Stimulated activated CD4-positive, alpha-beta T cell treated with anti-CD3 and anti-CD28 coated beads, TNF-alpha, amount 100 ng/mL, for 1 hour (primary cell): ENCODE measurements at regions not wholly inside any gene's neighbourhood (a gene's known extent, or its start where the extent isn't known, plus 50 kb on each side); places are given as distances from the start of the nearest gene placed in this dataset.

Source experiments
- DNase-seq, 3 donors: peaks; one replicate each; pipeline ENCODE4 v3.0.0-alpha.2; 2020; ENCODE audit warnings: low read depth in 3 of 3, low spot score in 1 of 3

- DNase-seq: no peak
Measured at GRCh38 chr2:9738535-9739496, 104.5 kb upstream of the TAF1B start.

DNA sequence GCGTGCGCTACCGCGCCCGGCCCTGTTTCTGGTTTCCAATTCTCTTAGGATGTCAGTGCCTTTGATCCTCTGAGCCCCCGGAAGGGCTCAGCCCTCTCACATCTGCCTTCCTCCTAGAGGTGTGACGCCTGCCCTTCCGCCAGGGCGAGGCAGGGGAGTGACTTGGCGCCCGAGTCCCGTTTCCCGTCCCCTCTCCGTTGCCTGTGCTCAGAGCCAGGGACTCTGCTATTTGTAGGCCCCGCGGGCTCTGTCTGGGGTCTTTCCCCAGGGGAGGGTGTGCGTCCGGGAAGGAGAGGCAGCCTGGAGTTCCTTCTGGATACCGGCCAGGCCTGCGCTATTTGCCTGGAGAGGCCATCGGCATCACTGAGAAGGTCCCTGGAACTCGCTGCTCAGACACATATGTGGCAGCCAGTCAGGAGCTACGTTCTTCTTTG is 103.7 kb upstream of the TAF1B start:
- DNase-seq: peak in 1 of 3 donors; percentile 31

DNA sequence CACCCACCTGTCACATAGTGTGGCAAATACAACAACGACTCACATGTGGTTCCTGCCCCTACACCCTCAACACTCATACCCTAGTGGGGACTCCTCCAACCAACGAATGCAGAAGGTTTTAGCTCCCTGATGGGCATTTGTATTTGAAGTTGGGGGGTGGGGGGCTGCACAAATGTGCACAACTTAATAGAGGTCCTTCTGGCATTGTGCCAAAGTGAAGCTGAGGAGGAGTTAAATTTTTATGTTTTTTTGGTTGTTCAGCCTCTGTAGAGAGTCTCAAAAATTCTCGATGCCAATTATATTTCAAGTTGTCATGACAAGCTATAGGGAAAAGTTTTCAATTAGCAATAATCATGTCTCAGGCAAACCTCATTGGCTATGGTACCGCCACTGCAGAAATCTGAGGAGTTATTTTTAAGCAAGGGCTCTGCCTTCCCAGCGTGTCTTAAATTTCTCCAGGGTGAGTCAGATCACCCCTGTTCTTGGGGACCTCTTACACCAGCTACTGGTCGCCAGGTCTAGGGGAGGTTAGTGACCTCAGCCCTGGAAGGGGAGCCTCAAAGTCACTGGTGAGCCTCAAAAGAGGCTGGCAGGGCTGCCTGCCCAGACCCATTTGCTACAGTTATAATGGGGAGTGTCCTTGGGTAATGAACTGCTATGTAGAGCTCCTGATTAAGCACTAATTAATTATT is 102.7 kb upstream of the TAF1B start:
- no peak for DNase-seq

DNA sequence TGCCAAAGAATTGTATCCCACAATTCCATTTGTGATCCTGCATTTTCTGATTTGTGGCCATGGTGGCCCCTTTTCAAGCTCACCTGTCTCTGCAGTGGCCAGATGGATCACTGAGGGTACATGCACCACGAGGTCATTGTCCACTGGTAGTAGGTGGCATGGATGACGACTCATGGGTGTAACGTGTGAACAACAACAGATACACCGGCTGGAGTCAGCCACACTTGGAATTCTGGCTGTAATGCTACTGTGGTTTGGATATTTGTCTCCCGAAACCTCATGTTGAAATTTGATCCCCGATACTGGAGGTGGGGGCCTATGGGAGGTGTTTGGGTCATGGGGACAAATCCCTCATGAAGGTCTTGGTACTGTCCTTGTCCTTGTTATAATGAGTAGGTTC is 102.2 kb upstream of the TAF1B start:
- DNase-seq: no peak

DNA sequence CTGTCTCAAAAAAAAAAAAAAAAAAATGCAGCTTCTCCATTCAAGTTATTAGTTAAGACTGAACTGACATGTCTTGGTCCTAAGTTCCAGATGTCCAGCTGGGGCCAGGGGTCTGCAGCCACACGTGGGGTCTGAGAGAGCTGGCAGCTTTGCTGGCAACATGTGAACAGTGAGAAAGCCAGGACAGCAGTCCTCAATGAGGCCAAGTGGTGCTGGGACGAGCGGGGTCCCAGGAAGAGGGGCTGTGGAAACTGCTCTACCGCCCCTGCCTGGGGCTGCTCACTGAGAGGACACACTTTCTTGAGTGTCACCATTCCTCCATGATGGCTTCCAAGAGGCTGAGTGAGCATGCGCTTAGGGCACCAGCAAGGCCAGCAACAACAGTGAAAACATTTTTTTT is 100.7 kb upstream of the TAF1B start:
- DNase-seq: no peak

DNA sequence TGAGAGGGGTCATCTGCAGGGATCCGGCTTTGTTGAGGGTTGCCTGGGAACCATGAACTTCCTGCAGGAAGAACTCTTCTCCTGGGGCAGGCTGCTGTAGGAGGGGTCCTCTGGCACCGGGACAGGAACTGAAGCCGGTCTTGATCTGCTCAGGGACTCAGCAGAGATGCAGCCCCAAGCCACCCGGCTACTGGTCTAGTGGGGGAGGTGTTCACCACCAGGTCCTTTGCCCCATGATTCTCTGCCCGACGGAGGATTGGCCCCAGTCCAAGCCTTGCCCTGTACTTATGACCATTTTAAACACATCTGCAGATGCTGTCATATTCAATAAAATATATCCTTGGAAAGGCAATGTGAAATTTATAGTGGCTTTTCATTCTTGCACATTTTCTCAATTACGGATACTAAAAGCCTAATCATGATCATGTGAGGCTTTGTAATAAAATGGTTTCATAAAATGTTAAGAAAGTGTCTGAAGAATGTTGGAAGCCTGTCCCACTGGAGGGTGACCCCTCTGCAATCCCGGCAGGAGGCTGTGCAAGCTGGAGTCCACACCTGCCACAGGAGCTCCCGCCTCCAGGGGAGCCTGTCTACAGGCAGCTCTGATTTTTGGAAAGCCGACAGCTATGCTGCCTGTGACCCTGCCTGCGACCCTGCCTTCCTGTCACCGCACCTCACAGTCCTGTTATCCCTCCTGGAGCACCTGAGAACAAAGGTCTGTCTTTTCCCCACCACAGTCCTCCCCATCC is 98.8 kb upstream of the TAF1B start:
- no peak for DNase-seq

- no peak for DNase-seq
Measured at GRCh38 chr2:9745153-9745899, 97.9 kb upstream of the TAF1B start.

DNA sequence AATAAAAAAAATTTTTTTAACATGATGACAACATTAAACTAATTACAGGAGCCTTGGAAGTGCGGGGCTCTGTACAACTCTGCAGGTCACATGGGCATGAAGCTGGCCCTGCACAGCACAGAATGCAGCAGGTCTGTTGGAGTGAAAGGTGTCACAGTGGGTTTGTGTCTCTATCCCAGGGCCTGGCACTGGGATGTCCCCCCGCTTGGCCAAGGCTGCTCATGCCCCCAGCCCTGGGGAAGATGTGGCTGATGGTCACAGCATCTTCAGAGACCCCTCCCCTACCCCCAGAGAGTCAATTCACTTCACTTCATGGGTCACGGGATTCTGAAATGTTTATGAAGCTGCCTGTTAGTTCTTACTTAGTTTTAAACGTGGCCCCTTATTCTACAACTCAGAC is 95.9 kb upstream of the TAF1B start:
- no peak for DNase-seq

DNA sequence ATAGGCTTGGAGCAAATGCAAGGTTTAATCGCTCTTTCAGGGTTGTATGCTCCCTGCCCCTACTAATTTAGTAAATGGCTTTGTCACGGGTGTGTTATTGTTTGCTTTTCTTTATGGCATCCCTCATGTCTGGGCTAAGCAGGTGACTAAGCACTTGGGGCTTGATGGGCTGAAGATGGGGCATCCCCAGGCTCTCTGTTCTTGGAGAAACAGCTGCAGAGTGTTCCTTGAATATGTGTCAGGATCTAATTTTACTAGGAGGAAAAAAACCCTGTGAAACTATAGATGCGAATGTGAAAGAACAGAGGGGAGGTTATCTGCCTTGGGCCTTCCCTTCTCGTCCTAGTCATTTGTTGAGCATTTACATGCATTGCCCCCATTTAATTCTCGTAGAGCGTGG is 94.7 kb upstream of the TAF1B start:
- DNase-seq: no peak

DNA sequence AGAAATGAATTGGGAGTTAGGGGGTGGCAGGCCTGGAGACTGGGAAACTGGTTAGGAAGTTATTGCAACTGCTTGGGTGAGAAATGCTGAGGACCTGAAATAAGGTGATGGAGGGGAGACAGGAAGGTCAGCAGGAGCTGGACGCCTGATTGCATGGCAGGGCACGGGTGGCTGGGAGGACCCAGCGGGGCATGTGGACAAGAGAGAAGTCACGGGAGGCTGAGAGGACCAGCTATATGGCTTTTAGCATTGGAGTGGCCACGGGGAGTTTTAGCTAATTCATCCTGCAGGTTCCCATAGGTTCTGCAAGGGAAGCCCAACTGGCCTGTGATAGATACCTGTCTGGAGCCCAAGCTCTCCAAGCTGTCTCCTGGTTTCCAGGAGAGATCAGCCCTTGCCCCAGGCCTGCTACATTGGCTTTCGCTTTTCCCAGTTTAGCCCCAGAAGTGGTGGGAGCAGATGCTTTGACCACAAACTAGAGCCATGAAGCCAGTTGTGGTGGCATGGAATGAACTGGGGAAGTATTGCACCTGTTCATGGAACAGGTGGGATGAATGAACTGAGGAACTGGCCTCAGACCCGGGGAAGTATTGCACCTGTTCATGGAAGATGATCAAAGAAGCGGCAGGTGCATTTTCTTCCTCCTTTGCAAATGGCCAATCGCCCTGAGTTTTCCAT is 93.6 kb upstream of the TAF1B start:
- DNase-seq: no peak

GRCh38 chr2:9750224-9751215 is 92.8 kb upstream of the TAF1B start:
- DNase-seq: no peak

GRCh38 chr2:9751831-9752230 is 91.4 kb upstream of the TAF1B start:
- no peak for DNase-seq

DNA sequence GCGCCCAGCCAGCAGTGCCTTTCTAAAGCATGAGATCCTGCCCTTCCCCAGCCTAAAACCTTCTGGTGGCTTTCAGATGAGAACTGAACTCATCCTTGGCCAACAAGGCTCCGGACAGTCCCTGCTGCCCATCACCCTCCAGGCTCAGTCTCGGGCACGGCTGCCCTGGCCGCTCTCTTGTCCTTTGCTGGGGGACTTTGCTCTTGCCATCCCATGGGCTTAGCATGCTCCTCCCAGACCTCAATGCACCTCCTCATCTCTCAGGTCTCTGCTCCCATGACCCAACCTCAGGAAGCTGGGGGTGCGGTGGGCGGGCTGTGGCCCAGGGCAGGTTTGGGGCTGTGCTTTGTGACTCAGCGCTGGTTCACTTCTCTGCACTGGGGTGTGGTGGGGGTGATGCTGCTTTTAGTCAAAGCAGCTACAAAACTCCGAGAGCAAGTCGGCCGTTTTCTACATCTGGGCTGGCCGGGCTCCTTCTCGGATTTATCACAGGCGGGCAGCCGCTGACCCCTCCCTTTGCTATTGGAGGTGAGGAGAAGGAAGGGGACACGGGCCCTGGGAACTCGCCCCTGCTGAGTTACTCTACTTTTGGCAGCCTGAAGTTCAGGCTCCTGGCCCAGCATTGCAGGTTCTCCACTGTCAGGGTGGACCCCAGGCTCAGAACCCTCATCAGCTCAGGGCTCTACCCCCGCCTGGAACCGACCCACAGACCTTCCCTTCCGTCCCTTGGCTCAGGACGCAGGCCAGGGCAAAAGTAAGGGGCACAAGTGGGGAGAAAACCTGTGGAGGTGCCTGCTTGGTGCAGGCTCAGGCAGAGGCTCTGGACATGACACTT is 90.6 kb upstream of the TAF1B start:
- peak in 2 of 3 donors; percentile 58 to 71 for DNase-seq

DNA sequence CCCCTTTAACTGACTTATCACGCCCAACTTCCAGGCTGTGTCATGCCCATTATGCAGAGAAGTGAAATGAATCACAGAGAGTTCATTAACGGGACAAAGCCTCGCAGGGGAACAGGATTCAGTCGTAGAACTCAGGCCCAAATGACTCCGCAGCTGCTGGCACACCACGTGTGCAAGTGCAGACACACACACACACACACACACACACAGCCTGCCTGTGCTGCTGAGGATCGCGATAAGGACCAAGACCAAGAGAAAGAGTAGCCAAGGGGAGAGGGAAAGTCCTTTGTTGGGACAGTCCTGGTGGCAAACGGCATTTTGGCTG is 90.0 kb upstream of the TAF1B start:
- peak in 1 of 3 donors; percentile 26 for DNase-seq

- peak in 1 of 3 donors; percentile 36 for DNase-seq
Measured at GRCh38 chr2:9753665-9754531, 89.4 kb upstream of the TAF1B start.

DNA sequence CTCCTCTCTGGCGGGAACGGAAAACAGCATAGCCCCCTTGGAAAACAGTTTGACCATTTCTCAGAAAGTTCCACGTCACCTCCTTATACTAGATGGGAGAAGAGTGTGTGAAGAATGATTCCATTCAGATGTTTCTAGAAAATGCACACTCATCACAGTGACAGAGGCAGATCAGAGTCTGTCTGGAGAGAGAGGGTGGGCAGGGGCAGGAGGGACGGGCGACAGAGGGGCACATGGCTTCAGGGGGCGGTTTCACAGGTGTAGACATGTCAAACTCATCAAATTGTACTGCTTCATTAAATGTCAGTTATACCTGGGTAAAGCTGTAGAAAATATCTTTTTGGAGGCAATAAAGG is 88.8 kb upstream of the TAF1B start:
- no peak for DNase-seq

DNA sequence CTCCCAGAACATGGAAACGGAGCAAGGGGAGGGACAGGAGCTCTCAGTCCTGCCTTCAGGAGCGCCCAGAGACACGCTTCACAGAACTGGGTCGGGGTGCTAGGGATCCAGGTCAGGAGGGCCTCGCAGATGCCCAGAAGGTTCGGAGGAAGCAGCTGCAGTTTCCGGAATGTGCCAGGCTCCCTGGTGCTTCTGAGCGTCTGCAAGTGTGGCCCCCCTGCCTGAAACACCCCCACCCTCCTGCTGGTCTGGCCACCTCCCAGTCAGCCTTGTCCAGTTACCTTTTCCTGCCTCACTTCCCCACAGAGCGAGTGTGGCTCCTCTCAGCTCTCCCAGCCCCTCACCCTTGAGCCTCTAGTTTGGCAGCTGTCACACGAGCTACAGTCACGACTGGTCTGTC is 88.3 kb upstream of the TAF1B start:
- DNase-seq: no peak

- no peak for DNase-seq
Measured at GRCh38 chr2:9755638-9756037, 87.6 kb upstream of the TAF1B start.
